K562 (cell line): ENCODE measurements at regions not wholly inside any gene's neighbourhood (a gene's known extent, or its start where the extent isn't known, plus 50 kb on each side); places are given as distances from the start of the nearest gene placed in this dataset.

Experiments used
- CHD1 ChIP-seq: fragments of 200-600 bp; sonication (generic); IDR thresholded peaks from one replicate; pipeline ENCODE4 v1.6.1; 2012; ENCODE audit warnings: mild to moderate bottlenecking, moderate library complexity, low read length, inconsistent platforms
- EZH2 ChIP-seq: IDR thresholded peaks from 2 replicates; pipeline ENCODE4 v1.6.1; 2012; ENCODE audit warnings: low read depth, mild to moderate bottlenecking, inconsistent platforms, low read length, borderline replicate concordance
- FOXK2 ChIP-seq, 2 experiments: fragments of 450-650 bp; IDR thresholded peaks in 1 of 2; conservative IDR thresholded peaks in 1 of 2; 2 replicates each; pipeline ENCODE4 v1.6.1; 2016; ENCODE audit warnings: low read depth in 2 of 2, mild to moderate bottlenecking in 1 of 2
- KLF10 ChIP-seq: fragments of 250-450 bp; sonication (Bioruptor Pico); IDR thresholded peaks from 2 replicates; pipeline ENCODE4 v1.6.1; 2021; ENCODE audit warnings: matching md5 sums
- TAF15 ChIP-seq: fragments of 200-400 bp; formaldehyde crosslinking; IDR thresholded peaks from 2 replicates; pipeline ENCODE4 v1.6.1; 2017; ENCODE audit warnings: mild to moderate bottlenecking, low read depth, low read length, moderate library complexity
- TCF7L2 ChIP-seq: fragments of 150-350 bp; IDR thresholded peaks from 2 replicates; pipeline ENCODE4 v1.6.1; 2016; ENCODE audit warnings: low read depth, mild to moderate bottlenecking, low read length, moderate library complexity
- ZBTB8A ChIP-seq: fragments of 450-650 bp; IDR thresholded peaks from 2 replicates; pipeline ENCODE4 v1.6.1; 2018; ENCODE audit warnings: mild to moderate bottlenecking, moderate library complexity; ENCODE audit not compliant: partially characterized antibody
- ZNF24 ChIP-seq: fragments of 450-650 bp; IDR thresholded peaks from 2 replicates; pipeline ENCODE4 v1.6.1; 2016
- ZNF830 ChIP-seq: fragments of 250-450 bp; sonication (Bioruptor Pico); IDR thresholded peaks from 2 replicates; pipeline ENCODE4 v1.5.0; 2021; ENCODE audit warnings: mild to moderate bottlenecking
- TF ChIP-seq, protein P1 (sequence below), 3 experiments: IDR thresholded peaks in 2 of 3; conservative IDR thresholded peaks in 1 of 3; 2 replicates each; pipeline ENCODE4 v1.5.1; 2011 to 2012; ENCODE audit warnings: low read length in 3 of 3, mild to moderate bottlenecking in 3 of 3, control low read depth in 2 of 3, improper control_type of control experiment in 1 of 3, inconsistent platforms in 1 of 3, low read depth in 1 of 3, mixed read lengths in 1 of 3, moderate library complexity in 1 of 3; ENCODE audit not compliant: insufficient read depth in 2 of 3
- TF ChIP-seq, protein P2 (sequence below): fragments of 200-400 bp; formaldehyde crosslinking; IDR thresholded peaks from 2 replicates; pipeline ENCODE4 v1.6.1; 2017; ENCODE audit warnings: mild to moderate bottlenecking, low read depth, low read length, moderate library complexity
- TF ChIP-seq, protein P3 (sequence below): fragments of 250-450 bp; sonication (Bioruptor Pico); IDR thresholded peaks from 2 replicates; pipeline ENCODE4 v1.4.0; 2020; ENCODE audit warnings: borderline replicate concordance

DNA sequence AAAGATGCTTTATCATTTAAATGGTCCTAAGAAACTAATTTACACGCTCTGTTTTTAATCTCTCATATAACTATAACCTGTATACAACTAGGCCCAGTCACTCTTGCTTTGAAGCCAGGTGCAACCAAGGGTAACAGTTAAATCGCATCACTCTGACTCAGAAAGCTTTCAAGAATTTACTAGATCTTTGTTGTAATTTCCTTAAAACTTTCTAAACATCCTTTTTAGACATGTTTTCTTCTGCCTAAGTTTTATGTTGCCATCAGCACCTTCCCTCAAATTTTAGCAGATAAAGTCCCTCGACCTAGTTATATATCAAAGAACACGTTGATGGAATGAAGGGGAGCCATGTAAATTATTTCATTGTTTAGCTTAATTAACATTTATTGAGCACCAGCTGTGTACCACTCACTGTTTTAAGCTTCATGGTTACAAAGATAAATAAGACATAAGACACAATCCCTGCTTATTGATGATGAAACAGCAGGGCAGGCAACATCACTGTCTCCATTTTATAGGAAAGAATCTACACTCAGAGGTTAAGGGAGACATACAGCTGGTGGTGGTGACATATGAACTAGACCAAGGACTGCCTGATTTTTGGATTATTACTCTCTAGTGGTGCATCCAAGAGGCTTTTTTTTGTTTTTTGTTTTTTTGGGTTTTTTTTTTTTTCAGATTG is 101.0 kb downstream of the CD200R1L start:
- TF ChIP-seq, protein P1, sequence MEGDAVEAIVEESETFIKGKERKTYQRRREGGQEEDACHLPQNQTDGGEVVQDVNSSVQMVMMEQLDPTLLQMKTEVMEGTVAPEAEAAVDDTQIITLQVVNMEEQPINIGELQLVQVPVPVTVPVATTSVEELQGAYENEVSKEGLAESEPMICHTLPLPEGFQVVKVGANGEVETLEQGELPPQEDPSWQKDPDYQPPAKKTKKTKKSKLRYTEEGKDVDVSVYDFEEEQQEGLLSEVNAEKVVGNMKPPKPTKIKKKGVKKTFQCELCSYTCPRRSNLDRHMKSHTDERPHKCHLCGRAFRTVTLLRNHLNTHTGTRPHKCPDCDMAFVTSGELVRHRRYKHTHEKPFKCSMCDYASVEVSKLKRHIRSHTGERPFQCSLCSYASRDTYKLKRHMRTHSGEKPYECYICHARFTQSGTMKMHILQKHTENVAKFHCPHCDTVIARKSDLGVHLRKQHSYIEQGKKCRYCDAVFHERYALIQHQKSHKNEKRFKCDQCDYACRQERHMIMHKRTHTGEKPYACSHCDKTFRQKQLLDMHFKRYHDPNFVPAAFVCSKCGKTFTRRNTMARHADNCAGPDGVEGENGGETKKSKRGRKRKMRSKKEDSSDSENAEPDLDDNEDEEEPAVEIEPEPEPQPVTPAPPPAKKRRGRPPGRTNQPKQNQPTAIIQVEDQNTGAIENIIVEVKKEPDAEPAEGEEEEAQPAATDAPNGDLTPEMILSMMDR (IDR thresholded peaks at IDR 0.05 in 2 of 3, conservative IDR thresholded peaks at IDR 0.05 in 1 of 3; ENCODE audit: insufficient read depth in 2 of 3, low read depth in 1 of 3, low read length in 3 of 3) = no peak
- TF ChIP-seq FOXK2 (conservative IDR thresholded peaks at IDR 0.05 in 1 of 2, IDR thresholded peaks at IDR 0.05 in 1 of 2; ENCODE audit: low read depth in 2 of 2) (no peak), ZNF830 (CRISPR knock-in tag) (no peak), EZH2 (no peak), CHD1 (no peak), ZNF24 (no peak), ZBTB8A (no peak), KLF10 (no peak), TAF15 (no peak), TCF7L2 (no peak)
- TF ChIP-seq, protein P2, sequence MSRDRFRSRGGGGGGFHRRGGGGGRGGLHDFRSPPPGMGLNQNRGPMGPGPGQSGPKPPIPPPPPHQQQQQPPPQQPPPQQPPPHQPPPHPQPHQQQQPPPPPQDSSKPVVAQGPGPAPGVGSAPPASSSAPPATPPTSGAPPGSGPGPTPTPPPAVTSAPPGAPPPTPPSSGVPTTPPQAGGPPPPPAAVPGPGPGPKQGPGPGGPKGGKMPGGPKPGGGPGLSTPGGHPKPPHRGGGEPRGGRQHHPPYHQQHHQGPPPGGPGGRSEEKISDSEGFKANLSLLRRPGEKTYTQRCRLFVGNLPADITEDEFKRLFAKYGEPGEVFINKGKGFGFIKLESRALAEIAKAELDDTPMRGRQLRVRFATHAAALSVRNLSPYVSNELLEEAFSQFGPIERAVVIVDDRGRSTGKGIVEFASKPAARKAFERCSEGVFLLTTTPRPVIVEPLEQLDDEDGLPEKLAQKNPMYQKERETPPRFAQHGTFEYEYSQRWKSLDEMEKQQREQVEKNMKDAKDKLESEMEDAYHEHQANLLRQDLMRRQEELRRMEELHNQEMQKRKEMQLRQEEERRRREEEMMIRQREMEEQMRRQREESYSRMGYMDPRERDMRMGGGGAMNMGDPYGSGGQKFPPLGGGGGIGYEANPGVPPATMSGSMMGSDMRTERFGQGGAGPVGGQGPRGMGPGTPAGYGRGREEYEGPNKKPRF = no peak
- TF ChIP-seq, protein P3, sequence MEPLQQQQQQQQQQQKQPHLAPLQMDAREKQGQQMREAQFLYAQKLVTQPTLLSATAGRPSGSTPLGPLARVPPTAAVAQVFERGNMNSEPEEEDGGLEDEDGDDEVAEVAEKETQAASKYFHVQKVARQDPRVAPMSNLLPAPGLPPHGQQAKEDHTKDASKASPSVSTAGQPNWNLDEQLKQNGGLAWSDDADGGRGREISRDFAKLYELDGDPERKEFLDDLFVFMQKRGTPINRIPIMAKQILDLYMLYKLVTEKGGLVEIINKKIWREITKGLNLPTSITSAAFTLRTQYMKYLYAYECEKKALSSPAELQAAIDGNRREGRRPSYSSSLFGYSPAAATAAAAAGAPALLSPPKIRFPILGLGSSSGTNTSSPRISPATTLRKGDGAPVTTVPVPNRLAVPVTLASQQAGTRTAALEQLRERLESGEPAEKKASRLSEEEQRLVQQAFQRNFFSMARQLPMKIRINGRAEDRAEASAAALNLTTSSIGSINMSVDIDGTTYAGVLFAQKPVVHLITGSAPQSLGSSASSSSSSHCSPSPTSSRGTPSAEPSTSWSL (CRISPR knock-in tag) = no peak
